ENCODE measurements at regions not wholly inside any gene's neighbourhood (a gene's known extent, or its start where the extent isn't known, plus 50 kb on each side); places are given as distances from the start of the nearest gene placed in this dataset.

DNA sequence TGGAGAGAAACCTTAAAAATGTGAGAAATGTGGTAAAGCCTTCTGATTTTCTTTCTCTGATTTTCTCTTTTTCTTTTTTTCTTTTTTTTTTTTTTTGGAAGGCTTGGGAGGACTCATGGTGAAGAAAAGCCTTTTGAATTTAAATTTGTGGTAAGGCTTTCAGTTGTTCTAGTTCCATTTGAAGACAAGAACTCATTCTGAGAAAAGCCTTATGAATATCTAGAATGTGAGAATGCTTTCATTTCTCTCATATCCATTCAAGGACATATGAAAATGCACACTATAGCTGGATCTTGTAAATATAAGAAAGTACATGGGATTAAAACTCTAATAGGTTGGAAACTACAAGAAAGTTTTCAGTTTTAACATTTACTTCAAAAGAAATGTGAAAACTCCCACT is 1045.2 kb upstream of the NRXN1 start:
- no peaks in the 10 kb centered on the region for H3K36me3 ChIP-seq (ENCODE audit: control insufficient read depth, insufficient read depth, low read length)
- H3K27ac ChIP-seq: no peak overlapping the region
- TF ChIP-seq, protein P1, sequence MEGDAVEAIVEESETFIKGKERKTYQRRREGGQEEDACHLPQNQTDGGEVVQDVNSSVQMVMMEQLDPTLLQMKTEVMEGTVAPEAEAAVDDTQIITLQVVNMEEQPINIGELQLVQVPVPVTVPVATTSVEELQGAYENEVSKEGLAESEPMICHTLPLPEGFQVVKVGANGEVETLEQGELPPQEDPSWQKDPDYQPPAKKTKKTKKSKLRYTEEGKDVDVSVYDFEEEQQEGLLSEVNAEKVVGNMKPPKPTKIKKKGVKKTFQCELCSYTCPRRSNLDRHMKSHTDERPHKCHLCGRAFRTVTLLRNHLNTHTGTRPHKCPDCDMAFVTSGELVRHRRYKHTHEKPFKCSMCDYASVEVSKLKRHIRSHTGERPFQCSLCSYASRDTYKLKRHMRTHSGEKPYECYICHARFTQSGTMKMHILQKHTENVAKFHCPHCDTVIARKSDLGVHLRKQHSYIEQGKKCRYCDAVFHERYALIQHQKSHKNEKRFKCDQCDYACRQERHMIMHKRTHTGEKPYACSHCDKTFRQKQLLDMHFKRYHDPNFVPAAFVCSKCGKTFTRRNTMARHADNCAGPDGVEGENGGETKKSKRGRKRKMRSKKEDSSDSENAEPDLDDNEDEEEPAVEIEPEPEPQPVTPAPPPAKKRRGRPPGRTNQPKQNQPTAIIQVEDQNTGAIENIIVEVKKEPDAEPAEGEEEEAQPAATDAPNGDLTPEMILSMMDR (IDR thresholded peaks at IDR 0.05): no peak
- no peak overlapping the region for H3K4me3 ChIP-seq (ENCODE audit: low read depth, low read length)
- H3K4me1 ChIP-seq: no peaks in the 10 kb centered on the region
- H3K79me2 ChIP-seq: no peaks in the 10 kb centered on the region
- no peak overlapping the region for H2AFZ ChIP-seq
- H3K9ac ChIP-seq: no peak overlapping the region
- H3K4me2 ChIP-seq (ENCODE audit: low read length): no peak overlapping the region
- H3K9me3 ChIP-seq (ENCODE audit: control insufficient read depth, low read length): no peaks in the 10 kb centered on the region
- no peaks in the 10 kb centered on the region for H3K27me3 ChIP-seq (ENCODE audit: control insufficient read depth, insufficient read depth, low read length)

DNA sequence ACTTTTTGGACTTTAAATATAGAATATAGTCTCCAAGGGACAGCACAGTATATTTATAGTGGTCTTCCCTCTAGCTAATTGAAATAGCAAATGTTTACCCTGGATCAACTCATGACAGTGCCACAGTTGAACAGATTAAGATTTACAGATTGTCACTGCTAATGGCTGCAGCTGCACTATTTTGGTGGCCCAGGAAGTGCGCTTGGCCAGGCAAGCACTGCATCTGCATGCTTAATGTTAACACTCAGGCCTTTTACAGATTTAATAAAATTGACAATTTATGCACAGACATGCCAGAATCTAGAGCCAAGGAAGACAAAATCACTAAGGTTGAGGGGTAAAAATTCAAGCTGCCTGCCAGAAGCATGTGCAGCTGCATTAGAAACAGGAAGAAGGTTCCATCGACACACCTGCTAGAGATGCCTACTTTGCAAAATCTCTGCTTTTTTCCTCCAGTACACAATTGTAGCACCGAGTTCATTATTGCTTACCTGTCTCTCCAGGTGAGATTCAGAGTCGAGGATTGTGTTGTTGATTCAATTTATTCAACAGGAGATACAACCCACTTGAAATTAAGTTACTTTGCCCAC is 1042.3 kb upstream of the NRXN1 start:
- H3K27me3 ChIP-seq (ENCODE audit: control insufficient read depth, insufficient read depth, low read length): no peaks in the 10 kb centered on the region
- H3K4me1 ChIP-seq: no peaks in the 10 kb centered on the region
- H3K36me3 ChIP-seq (ENCODE audit: control insufficient read depth, insufficient read depth, low read length): no peaks in the 10 kb centered on the region
- H3K4me2 ChIP-seq (ENCODE audit: low read length): no peak overlapping the region
- H3K9ac ChIP-seq: no peak overlapping the region
- TF ChIP-seq, protein P1 (IDR thresholded peaks at IDR 0.05): no peak
- no peak overlapping the region for H3K4me3 ChIP-seq (ENCODE audit: low read depth, low read length)
- H3K27ac ChIP-seq: no peak overlapping the region
- H2AFZ ChIP-seq: no peak overlapping the region
- H3K9me3 ChIP-seq (ENCODE audit: control insufficient read depth, low read length): no peaks in the 10 kb centered on the region
- H3K79me2 ChIP-seq: no peaks in the 10 kb centered on the region

DNA sequence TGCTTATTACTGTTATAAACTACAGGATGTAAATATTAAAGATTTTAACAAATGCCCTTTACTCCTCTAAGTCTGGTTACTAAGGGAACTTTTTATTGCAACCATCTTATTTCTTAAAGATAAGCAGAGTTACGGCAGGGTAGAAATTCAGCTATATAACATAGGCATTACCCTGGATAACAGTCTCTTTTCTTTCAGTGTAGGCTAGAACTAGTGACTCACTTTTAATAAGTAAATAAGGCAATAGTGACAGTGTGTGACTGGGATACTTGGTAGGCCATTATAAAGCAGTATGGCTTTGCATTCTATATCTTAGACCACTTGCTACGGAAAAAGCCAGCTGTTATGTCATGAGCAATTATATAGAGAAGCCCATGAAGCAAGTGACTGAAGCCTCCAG is 1041.0 kb upstream of the NRXN1 start:
- H3K79me2 ChIP-seq: no peaks in the 10 kb centered on the region

DNA sequence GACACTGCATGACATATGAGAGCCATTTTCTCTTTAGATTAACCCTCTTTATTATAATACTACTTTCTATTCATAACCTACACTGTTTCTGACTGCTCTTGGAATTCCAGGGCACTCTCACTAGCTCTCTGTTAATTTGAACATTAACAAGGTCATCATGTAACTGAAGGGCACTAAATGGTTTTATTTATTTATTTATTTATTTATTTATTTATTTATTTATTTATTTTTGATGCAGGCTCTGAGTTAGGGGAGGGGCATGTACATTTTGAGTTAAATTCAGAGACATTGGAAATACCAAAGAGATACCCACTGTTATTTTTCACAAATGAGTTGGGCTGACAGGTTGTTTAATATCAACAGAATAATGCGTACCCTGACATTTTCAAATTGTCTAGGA is 1038.7 kb upstream of the NRXN1 start:
- H3K9ac ChIP-seq: no peak overlapping the region
- no peak overlapping the region for H3K4me2 ChIP-seq (ENCODE audit: low read length)
- no peaks in the 10 kb centered on the region for H3K27me3 ChIP-seq (ENCODE audit: control insufficient read depth, insufficient read depth, low read length)
- H3K4me3 ChIP-seq (ENCODE audit: low read depth, low read length): no peak overlapping the region
- H3K4me1 ChIP-seq: no peaks in the 10 kb centered on the region
- no peaks in the 10 kb centered on the region for H3K9me3 ChIP-seq (ENCODE audit: control insufficient read depth, low read length)
- H3K27ac ChIP-seq: no peak overlapping the region
- TF ChIP-seq, protein P1 (IDR thresholded peaks at IDR 0.05): no peak
- no peak overlapping the region for H2AFZ ChIP-seq
- no peaks in the 10 kb centered on the region for H3K79me2 ChIP-seq
- H3K36me3 ChIP-seq (ENCODE audit: control insufficient read depth, insufficient read depth, low read length): no peaks in the 10 kb centered on the region

More for the DNA sequence above, 1041.0 kb upstream of the NRXN1 start:
- Histone ChIP-seq H3K4me1 (no peaks in the 10 kb centered on the region), H2AFZ (no peak overlapping the region), H3K9me3 (ENCODE audit: control insufficient read depth, low read length) (no peaks in the 10 kb centered on the region), H3K4me2 (ENCODE audit: low read length) (no peak overlapping the region), H3K27me3 (ENCODE audit: control insufficient read depth, insufficient read depth, low read length) (no peaks in the 10 kb centered on the region), H3K9ac (no peak overlapping the region), H3K4me3 (ENCODE audit: low read depth, low read length) (no peak overlapping the region), H3K27ac (no peak overlapping the region), H3K36me3 (ENCODE audit: control insufficient read depth, insufficient read depth, low read length) (no peaks in the 10 kb centered on the region)
- TF ChIP-seq, protein P1 (IDR thresholded peaks at IDR 0.05): no peak

DNA sequence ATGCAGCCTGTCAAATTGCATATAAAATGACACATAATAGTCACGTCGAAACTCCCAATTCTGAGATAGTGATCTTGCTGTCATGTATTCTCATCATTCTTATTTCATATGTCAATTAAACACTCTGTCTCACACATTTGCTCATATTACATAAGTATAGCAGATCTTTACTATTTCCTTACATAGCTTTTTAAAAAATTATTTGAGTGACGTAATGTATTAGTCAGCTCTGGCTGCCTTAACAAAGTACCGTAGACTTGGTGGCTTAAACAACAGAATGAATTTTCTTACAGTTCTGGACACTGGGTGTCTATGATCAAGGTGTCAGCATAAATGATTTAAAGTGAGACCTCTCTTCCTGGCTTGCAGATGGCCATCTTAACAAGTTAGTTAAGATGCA is 1032.3 kb upstream of the NRXN1 start:
- Histone ChIP-seq H3K36me3 (ENCODE audit: control insufficient read depth, insufficient read depth, low read length) (no peaks in the 10 kb centered on the region), H3K4me3 (ENCODE audit: low read depth, low read length) (no peak overlapping the region), H3K9me3 (ENCODE audit: control insufficient read depth, low read length) (no peaks in the 10 kb centered on the region)

More for the DNA sequence above, 1032.3 kb upstream of the NRXN1 start:
- no peaks in the 10 kb centered on the region for H3K27me3 ChIP-seq (ENCODE audit: control insufficient read depth, insufficient read depth, low read length)
- no peak overlapping the region for H2AFZ ChIP-seq
- no peaks in the 10 kb centered on the region for H3K79me2 ChIP-seq
- no peaks in the 10 kb centered on the region for H3K4me1 ChIP-seq
- H3K9ac ChIP-seq: no peak overlapping the region
- TF ChIP-seq, protein P1 (IDR thresholded peaks at IDR 0.05): no peak
- no peak overlapping the region for H3K4me2 ChIP-seq (ENCODE audit: low read length)
- H3K27ac ChIP-seq: no peak overlapping the region

All from parathyroid adenoma (tissue), 2 donors.